Keratinocyte (primary cell): ENCODE measurements at regions not wholly inside any gene's neighbourhood (a gene's known extent, or its start where the extent isn't known, plus 50 kb on each side); places are given as distances from the start of the nearest gene placed in this dataset.

Source experiments
- DNase-seq: peaks from one replicate; pipeline ENCODE4 v3.0.0-alpha.2; 2011; ENCODE audit warnings: low read depth, missing footprints, low spot score
- FAIRE-seq: peaks from 2 replicates; lab custom pipeline; 2011; peaks lifted over from hg19 to GRCh38; lab: Jason Lieb, UNC
- H2AFZ ChIP-seq: 2 replicates; pipeline ENCODE4 v1.6.0; 2012; ENCODE audit warnings: low read length, control low read depth, inconsistent platforms; ENCODE audit not compliant: control insufficient read depth
- H3K27ac ChIP-seq: 2 replicates; pipeline ENCODE4 v1.5.1; 2011; ENCODE audit warnings: low read length; ENCODE audit not compliant: control insufficient read depth, insufficient read depth
- H3K27me3 ChIP-seq: 3 replicates; pipeline ENCODE4 v1.6.0; 2011; ENCODE audit warnings: low read length; ENCODE audit not compliant: control insufficient read depth, insufficient read depth; ENCODE audit errors: extremely low read depth
- H3K36me3 ChIP-seq, 2 experiments: 2 replicates in 1 of 2; 3 replicates in 1 of 2; pipeline ENCODE4 v1.5.1; 2011; ENCODE audit warnings: low read length in 2 of 2, mild to moderate bottlenecking in 1 of 2; ENCODE audit not compliant: control insufficient read depth in 2 of 2, insufficient read depth in 2 of 2; ENCODE audit errors: extremely low read depth in 1 of 2
- H3K4me1 ChIP-seq: 3 replicates; pipeline ENCODE4 v1.5.1; 2011; ENCODE audit warnings: low read length; ENCODE audit not compliant: control insufficient read depth, insufficient read depth; ENCODE audit errors: extremely low read depth
- H3K4me2 ChIP-seq: 3 replicates; pipeline ENCODE4 v1.6.0; 2011; ENCODE audit warnings: low read depth, low read length; ENCODE audit not compliant: control insufficient read depth, insufficient read depth; ENCODE audit errors: extremely low read depth
- H3K4me3 ChIP-seq, 3 experiments: fragments of 200-600 bp in 1 of 3; sonication (generic) in 1 of 3; 2 replicates in 2 of 3; 3 replicates in 1 of 3; pipeline ENCODE4 v1.5.1; 2011 to 2016; ENCODE audit warnings: low read length in 3 of 3, mild to moderate bottlenecking in 3 of 3, control low read depth in 2 of 3, inconsistent platforms in 1 of 3, low read depth in 1 of 3, mixed read lengths in 1 of 3, mixed run types in 1 of 3, moderate library complexity in 1 of 3; ENCODE audit not compliant: control insufficient read depth in 2 of 3, insufficient read depth in 2 of 3; ENCODE audit errors: extremely low read depth in 1 of 3
- H3K79me2 ChIP-seq: 2 replicates; pipeline ENCODE4 v1.6.0; 2012; ENCODE audit warnings: low read length; ENCODE audit not compliant: control insufficient read depth, insufficient read depth
- H3K9ac ChIP-seq: 3 replicates; pipeline ENCODE4 v1.6.0; 2011; ENCODE audit warnings: low read length; ENCODE audit not compliant: control insufficient read depth, insufficient read depth; ENCODE audit errors: extremely low read depth
- H3K9me1 ChIP-seq: 3 replicates; pipeline ENCODE4 v1.6.0; 2011; ENCODE audit warnings: low read length; ENCODE audit not compliant: control insufficient read depth, insufficient read depth; ENCODE audit errors: extremely low read depth
- H3K9me3 ChIP-seq: 2 replicates; pipeline ENCODE4 v1.5.1; 2012; ENCODE audit warnings: low read depth, low read length; ENCODE audit not compliant: control insufficient read depth
- H4K20me1 ChIP-seq: 3 replicates; pipeline ENCODE4 v1.6.0; 2011; ENCODE audit warnings: low read length; ENCODE audit not compliant: control insufficient read depth, insufficient read depth; ENCODE audit errors: extremely low read depth
- EZH2 ChIP-seq: IDR thresholded peaks from one replicate; pipeline ENCODE4 v1.6.1; 2012; ENCODE audit warnings: inconsistent platforms, mild to moderate bottlenecking, low read length, moderate library complexity
- dilution Hi-C: fragments of 300-500 bp; cut with MboI; formaldehyde crosslinking; loops from one replicate; pipeline ENCODE4 v1.7.0; 2020; ENCODE audit warnings: low sequenced_read_pairs; ENCODE audit not compliant: extremely low pct_ligation_motif_present
- TF ChIP-seq, protein P1 (sequence below), 3 experiments: IDR thresholded peaks in 1 of 3; conservative IDR thresholded peaks in 1 of 3; optimal IDR thresholded peaks in 1 of 3; 2 replicates in 2 of 3; 3 replicates in 1 of 3; pipeline versions ENCODE3 to v1.5.1; 2011; ENCODE audit warnings: low read length in 3 of 3, mild to moderate bottlenecking in 3 of 3, moderate library complexity in 2 of 3, control low read depth in 1 of 3, inconsistent platforms in 1 of 3; ENCODE audit not compliant: insufficient read depth in 2 of 3; ENCODE audit errors: extremely low read depth in 1 of 3

DNA sequence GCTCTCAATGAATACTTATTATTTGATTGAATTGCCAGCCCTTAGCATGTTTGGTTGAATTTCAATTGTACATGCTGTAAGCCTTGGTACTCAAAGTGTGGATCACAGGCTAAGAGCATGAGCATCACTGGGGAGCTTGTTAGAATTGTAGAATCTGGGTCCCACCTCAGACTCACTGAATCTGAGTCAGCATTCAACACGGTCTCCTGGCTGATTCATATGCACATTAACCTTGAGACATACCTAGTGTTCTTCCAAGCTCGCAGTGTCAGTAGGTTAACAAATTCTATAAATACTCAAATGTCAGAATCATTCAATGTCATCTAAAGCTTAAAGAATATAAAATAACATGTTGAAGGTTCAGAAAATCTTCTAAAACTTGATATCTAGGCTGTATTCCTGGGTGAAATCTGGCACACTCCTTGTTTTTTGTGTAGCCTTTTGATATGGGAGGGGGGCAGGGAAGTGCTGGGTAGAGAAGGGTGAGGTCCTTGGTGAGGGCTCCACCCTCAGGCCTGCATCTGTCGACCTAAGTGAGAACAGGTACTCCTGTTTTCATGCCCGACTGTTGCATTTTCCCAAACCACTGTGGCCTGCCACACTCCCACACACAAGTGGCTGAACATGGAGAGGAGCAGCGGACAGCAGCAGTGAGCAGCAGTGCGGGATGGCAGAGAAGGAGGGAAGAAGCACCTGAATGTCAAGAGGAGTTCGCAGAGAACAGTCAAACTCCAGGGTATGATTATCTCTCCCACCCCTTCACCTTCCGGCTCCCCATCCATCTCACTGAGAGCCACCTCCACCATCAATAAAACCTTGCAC lies 529.6 kb upstream of the IGFBP7 start:
- Histone ChIP-seq H3K36me3 (no peaks in the 10 kb centered on the region), H3K27ac (no peak overlapping the region), H3K9me3 (no peaks in the 10 kb centered on the region), H4K20me1 (no peaks in the 10 kb centered on the region), H3K27me3 (no peaks in the 10 kb centered on the region), H3K9ac (no peak overlapping the region), H3K4me1 (no peaks in the 10 kb centered on the region), H3K4me2 (no peak overlapping the region), H3K79me2 (no peaks in the 10 kb centered on the region), H3K4me3 (no peak overlapping the region), H3K9me1 (no peaks in the 10 kb centered on the region), H2AFZ (no peak overlapping the region)
- no peak for TF ChIP-seq EZH2
- TF ChIP-seq, protein P1, sequence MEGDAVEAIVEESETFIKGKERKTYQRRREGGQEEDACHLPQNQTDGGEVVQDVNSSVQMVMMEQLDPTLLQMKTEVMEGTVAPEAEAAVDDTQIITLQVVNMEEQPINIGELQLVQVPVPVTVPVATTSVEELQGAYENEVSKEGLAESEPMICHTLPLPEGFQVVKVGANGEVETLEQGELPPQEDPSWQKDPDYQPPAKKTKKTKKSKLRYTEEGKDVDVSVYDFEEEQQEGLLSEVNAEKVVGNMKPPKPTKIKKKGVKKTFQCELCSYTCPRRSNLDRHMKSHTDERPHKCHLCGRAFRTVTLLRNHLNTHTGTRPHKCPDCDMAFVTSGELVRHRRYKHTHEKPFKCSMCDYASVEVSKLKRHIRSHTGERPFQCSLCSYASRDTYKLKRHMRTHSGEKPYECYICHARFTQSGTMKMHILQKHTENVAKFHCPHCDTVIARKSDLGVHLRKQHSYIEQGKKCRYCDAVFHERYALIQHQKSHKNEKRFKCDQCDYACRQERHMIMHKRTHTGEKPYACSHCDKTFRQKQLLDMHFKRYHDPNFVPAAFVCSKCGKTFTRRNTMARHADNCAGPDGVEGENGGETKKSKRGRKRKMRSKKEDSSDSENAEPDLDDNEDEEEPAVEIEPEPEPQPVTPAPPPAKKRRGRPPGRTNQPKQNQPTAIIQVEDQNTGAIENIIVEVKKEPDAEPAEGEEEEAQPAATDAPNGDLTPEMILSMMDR (optimal IDR thresholded peaks at IDR 0.05 in 1 of 3, IDR thresholded peaks at IDR 0.05 in 1 of 3, conservative IDR thresholded peaks at IDR 0.05 in 1 of 3; ENCODE audit: extremely low read depth in 1 of 3, insufficient read depth in 2 of 3, low read length in 3 of 3): no peak
- FAIRE-seq (no peak), DNase-seq (no peak)
- dilution Hi-C loops: no loop called here

DNA sequence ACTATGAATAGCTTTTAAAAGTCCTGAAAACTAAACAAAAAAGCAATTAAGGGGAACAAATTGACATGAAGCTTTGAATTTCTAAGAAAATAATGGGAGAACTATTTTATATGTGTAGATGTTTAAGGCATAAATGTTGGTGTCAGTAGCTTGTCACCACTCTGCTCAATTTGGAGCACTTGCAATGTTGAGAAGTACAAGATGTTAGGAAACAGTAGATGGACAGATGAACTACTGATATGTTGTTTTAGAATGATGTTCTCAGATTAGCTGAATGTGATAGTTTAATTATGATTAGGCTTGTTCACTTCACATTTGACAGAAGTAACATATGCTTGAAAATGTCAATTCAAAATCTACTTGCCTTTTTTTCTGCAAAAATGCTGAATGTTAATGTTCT lies 525.7 kb upstream of the IGFBP7 start:
- no peaks in the 10 kb centered on the region for H3K4me1 ChIP-seq
- H3K4me3 ChIP-seq: no peak overlapping the region
- dilution Hi-C loops: no loop called here
- no peak for DNase-seq
- H3K27me3 ChIP-seq: no peaks in the 10 kb centered on the region
- H3K9me1 ChIP-seq: no peaks in the 10 kb centered on the region
- no peaks in the 10 kb centered on the region for H3K9me3 ChIP-seq
- no peak overlapping the region for H3K9ac ChIP-seq
- no peak overlapping the region for H2AFZ ChIP-seq
- H3K79me2 ChIP-seq: no peaks in the 10 kb centered on the region
- no peaks in the 10 kb centered on the region for H4K20me1 ChIP-seq
- no peaks in the 10 kb centered on the region for H3K36me3 ChIP-seq
- TF ChIP-seq, protein P1 (optimal IDR thresholded peaks at IDR 0.05 in 1 of 3, IDR thresholded peaks at IDR 0.05 in 1 of 3, conservative IDR thresholded peaks at IDR 0.05 in 1 of 3; ENCODE audit: extremely low read depth in 1 of 3, insufficient read depth in 2 of 3, low read length in 3 of 3): no peak
- no peak for TF ChIP-seq EZH2
- no peak for FAIRE-seq
- H3K4me2 ChIP-seq: no peak overlapping the region
- H3K27ac ChIP-seq: no peak overlapping the region
